ENCODE measurements at regions not wholly inside any gene's neighbourhood (a gene's known extent, or its start where the extent isn't known, plus 50 kb on each side); places are given as distances from the start of the nearest gene placed in this dataset.
"Not testable (repeated sequence)": the region's sequence is repeated elsewhere in the genome, so short reads cannot be mapped to it uniquely, and the experiment has no call there.

DNA sequence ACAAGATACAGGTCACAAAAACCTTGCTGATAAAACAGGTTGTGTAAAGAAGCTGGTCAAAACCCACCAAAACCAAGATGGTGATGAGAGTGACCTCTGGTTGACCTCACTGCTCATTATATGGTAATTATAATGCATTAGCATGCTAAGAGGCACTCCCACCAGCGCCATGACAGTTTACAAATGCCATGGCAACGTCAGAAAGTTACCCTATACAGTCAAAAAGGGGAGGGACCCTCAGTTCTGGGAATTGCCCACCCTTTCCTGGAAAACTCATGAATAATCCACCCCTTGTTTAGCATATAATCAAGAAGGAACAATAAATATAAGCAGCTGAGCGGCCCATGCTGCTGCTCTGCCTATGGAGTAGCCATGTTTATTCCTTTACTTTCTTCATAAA lies 434.1 kb downstream of the ZNF536 start:
- no peak for DNase-seq

DNA sequence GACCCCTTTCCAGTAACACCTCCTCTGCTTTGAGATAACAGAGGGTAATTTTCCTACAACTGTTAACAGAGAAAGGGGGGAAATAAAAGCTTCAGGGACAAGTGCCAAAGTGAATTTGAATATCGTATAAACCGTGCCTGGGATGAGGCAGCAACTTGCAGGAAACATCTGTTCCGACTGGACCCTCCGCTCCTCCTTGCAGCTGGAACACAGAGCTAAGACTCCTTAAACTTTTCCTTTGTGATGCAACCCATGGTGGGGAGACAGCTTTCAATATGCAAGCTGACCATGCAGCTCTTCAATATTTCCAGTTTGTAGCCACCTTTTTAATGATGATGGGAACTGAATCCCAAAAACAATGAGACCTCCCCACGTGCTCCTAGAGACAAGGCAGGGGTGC lies 432.6 kb downstream of the ZNF536 start:
- DNase-seq: no peak

DNA sequence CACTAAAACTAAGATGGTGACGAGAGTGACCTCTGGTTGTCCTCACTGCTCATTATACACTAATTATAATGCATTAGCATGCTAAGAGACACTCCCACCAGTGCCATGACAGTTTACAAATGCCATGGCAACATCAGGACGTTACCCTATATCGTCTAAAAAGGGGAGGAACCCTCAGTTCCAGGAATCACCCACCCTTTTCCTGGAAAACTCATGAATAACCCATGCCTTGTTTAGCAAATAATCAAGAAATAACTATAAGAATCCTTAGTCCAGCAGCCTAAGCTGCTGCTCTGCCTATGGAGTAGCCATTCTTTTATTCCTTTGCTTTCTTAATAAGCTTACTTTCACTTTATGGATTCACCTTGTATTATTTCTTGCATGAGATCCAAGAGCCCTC lies 432.1 kb downstream of the ZNF536 start:
- DNase-seq: not testable (repeated sequence)

DNA sequence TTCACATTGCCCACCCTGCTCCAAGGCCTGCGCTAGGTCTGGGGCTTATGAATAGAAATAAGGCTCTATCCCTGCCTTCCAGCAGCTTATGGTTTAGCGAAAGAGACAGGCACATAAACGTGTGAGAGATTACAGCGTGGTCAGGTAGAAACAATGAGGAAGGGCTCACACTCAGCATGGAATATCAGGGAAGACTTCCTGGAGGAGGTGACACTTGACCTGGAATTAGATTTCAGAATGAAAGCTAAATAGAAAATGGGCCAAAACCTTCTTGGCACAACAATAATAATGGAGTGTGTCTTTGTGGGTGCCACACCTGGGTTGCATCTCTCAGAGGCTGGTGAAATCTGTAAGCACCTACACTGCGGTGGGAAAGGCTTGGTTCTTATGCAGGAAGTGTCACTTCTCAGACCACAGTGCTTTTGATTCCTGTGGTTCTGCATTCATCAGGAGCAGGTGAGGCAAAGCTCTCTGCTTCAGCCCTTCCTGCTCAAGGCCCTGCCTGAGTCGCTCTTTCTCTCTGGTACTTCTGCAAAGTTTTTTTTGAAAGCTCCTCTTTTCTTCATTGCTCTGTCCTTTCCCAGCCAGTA lies 430.3 kb downstream of the ZNF536 start:
- no peak for DNase-seq

DNA sequence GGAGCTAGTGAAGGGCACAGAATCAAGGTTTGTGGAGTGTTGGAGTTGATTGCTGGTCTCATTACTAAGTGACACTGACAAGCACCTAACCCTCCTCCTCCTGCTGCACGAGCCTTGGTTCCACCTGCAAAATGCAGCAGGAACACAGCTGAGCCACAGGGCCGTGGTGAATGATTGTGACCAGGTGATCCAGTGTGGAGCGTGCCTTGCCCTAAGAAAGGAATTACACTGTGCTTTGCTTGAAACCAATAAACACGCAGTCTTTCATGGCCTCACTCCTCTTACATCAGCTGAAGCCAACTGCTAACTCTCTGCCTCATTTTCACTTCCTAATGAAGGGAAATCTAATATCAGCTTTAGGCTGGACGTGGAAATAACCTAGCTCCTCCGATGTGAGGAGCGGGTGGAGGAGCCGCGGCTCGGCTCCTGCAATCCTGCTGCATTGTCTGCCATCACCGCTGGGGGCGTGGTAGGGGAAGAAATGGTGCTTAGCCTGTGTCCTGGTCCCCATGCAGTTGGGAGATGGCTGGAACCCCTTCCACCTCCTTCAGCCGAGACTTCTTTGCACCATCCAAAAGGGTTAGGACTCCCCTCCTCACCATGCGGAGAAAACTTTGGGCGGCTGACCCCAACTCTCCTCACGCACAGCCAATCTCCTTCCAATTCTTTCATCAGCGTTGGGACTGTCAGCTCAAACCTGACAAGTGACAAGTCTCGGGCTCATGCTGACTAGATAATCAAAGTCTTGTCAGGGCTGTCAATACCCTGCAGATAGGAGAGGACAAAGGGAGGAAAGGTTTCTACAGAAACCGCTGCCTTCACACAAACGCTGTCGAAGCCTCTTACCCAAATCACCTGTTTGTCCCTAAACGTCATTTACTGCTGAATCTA lies 427.9 kb downstream of the ZNF536 start:
- DNase-seq: peak; percentile 37

DNA sequence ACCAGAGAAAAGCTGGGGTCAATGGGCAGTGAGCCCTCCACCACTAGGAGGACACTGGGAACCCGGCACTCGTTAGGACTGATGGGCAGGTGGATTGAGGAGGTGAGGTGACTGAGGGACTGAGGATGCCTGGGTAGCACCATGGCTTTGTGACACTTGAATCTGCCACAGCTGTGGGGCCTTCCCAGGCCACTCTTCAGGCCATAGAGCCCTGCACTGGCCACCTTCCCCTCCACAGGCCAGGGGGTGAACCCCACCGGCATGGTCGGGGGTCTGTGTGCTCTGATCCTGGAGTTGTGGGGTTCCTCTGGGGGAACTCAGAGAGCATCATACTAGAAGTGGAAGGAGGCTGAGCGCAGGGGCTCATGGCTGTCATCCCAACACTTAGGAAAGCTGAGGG lies 423.5 kb downstream of the ZNF536 start:
- no peak for DNase-seq

DNA sequence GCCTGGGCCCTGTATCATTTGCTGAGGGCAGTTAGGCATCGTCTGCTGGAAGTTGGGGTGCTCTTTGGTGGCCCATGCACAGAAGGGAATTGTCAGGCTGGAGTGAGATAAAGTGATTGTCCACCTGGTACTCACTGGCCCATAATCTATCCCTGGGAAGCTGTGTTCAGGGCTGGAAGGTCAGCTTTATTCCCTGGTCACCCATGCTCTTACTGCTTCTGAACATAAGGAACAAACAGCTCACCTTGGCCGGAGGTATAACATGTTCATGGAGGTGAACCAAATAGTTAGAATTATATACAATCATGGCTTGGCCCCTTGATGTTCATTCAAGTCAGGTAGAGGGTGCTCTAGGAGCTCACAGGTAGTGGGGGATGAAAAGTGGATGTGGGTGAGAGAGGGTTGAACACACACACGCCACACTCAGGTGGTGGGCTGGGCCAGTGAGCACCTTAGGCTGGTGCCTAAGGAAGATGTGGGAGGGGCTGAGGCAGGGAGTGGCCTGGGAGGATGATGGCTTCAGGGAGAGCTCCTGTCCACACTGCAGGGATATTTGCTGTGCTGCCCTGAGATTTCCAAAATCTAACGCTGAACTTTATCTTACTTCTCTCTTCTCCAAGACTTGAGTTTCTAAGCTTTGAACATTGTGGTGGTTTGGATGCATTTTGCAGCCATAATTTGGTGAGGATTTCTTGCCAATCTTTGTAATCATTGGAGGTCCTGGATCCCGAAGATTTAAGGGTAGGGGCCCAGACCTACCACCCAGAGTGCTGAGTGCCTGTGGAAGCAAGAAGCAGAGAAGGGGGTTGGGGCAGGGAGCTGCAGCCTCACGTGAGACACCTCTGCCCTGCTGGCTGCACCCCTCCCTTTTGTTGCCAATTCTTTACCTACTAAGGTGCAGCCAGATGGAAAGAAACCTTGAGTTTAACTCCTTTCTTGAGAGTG lies 420.6 kb downstream of the ZNF536 start:
- no peak for DNase-seq

DNA sequence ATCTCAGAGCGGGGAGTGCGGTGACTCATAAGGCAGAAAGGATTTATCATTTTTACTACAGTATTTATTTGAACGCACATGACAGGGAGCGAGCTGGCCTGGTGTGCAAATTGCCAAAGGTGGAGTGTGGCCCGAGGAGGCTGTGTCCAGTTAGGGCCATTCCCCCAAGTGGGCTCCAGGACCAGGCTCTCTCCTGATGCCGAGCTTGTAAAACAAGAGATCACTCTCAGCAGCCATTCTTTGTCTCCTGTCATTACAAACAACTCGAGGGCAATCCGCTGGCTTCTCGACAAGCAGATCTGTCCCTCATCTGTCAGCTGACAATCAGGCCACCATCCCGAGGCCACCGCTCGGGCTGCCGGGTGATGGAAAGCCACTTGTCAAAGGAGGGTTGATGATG lies 418.9 kb downstream of the ZNF536 start:
- DNase-seq: no peak

DNA sequence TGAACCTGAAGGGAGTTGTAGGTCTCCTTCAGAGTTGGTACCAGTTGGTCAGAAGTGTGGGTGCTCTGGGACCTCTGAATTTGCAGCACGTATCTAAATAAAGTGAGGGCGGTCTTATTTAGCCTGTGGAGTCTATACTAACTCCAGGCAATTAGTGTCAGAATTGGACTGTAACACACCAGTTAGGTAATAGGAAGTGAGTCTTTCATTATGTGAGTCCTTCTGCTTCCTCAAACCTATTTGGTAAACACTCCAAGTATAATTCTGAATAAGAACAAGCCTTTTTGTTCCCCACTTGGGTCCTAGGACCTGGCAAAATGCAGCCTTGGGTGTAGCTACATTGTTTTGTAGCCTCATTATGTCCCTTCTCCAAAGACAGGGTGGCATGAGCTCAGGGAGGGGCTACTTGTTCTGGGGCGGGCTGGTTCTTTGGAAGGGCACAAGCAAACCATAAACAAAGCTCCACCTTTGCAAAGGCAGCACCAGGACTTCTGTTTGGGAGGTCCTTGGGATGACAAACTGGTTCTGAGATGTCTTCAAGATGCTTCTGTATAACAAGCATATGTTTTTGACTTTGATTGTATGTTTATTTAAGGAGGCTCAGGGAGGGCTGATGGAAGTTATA lies 418.0 kb downstream of the ZNF536 start:
- DNase-seq: peak; percentile 76

DNA sequence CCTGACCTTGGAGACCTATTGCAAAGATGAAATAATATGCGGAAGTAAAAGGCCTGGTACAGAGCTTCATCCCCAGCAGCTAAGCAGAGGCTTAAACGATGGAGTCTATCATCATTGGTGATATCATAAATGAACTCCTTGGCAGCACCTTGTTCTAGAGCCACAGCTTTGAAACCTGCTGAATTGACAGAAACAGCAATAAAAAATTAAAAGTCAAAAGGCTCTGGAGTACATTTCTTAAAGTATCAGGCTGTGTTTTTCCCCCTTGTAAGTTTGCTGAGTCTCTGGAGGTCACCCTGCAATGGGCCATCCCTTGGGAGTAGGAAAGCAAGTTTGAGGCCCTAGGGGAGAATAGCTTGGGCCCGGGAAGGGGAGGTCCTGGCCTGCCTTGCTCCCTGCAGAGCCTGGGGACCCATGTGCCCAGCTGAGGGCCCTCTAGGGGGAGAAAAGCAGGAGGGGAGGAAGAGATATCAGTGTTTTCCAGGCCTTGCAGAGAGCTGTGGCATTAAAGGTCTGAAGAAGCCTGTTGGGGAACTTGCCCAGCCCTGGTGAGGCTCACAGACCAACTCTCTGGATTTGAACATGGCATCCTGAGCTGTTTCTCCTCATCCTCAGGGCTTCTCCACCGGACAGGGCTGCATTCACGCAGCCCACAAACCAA lies 416.1 kb downstream of the ZNF536 start:
- DNase-seq: no peak

DNA sequence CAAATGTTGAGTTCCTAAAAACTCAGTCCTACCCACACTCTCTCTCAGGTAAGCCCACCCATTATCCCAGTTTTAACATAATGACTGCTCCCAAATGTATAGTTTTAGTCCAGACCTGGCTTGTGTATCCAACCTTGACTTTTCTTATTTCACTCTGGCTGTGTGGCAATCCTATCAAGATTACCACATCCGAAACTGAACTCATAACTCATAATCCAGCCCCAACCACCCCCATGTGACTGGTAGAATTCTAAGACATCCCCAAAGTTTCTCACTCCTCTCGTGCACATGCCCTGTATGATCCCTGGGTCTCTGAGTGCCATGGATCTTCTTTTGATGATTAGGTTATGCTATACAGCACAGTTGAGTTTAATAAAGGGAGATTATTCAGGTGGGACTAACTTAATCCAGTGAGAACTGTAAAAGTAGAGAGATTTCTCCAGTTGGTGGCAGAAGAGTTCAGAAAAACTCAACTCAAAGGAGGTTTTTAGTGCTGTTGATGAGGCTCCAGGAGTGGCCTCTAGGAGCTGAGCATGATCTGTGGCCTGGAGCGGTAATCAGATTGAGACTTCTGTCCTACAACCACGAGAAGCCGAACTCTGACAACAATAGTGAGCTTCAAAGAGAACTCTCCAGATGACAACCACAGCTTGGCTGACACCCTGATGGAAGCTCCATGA lies 413.4 kb downstream of the ZNF536 start:
- DNase-seq: peak; percentile 56

DNA sequence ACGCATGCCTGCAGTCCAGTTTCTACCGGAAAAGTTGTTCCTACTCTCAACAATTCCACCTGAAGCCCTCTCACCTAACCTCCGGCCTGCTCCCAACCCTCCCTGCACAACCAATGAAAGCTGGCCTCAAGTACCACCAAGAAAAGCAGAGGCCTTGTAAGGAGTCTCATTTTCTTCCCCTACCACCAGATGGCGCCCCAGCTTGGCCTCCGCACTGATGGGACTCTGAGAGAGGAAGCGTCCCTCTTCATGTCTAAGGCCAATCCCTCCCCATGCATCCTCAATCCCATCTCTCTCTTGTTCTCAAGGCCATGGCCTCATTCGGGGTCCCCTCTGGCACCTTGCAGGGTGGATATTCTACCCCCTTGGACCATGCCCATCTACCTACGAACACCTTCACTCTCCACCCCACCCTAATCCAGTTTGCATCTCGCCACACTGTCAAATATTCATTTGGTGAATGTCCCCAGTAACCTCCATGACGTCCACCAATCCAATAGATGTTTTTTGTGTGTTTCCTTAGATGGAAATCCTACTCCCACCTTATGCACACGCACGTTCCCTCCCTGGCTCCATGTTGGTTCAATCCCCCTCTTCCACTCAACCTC lies 412.8 kb downstream of the ZNF536 start:
- peak; percentile 74 for DNase-seq

DNA sequence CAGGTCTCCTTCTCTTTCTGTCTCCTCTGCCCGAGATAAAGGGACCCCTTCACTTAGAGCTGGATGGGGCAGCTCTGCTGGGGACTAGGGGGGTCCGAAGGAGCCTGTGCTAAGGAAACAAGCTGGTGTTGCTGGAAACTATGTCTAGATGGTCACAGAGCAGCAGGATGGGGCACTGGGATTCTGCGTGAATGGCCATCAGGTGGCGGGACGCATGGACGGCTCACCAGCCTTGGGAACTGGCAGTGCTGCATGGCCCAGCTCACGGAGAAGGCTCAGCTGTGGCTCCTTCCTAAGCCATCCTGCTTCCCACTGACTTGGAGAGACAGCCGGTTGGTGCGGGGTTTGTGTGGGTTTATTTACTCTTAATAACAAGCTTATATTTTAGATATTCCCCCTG lies 411.8 kb downstream of the ZNF536 start:
- no peak for DNase-seq

DNA sequence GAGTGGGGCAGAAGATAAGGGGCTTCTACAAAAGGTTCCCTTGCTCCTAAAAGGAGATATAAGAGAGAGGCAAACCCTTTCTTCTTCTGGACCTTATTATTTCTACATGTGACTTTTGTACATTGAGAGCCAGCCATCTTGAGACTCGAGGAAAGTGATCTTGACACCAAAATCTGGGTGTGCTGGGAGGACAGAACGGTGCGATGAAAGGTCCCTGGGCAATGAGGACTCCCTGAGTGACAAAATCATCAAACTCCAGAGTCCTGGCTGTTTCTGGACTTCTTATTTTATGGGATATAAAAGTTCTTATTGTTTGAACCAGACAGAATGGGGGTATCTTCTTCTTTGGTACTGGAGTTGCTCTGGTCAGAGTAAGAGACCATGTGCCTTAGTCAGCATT lies 411.0 kb downstream of the ZNF536 start:
- no peak for DNase-seq

DNA sequence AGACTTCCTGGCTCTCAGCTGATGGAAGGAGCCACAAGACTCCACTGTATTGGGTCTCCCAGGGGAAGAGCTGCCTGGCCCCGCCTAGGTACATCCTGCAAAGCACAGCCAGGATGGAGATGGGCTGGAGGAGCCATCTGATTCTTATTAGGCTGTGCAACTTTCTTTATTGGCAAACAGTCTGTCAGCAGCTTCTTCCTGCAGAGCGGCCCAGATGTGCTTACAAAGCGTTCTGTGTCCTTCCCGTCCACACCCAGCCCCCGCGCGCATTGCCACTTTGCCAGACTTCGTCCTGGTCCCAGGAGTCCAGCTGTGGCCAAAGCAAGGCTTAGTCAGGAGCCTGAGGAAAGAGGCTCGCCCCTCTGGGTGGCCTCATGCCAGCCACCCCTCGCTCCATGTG lies 409.3 kb downstream of the ZNF536 start:
- DNase-seq: no peak

DNA sequence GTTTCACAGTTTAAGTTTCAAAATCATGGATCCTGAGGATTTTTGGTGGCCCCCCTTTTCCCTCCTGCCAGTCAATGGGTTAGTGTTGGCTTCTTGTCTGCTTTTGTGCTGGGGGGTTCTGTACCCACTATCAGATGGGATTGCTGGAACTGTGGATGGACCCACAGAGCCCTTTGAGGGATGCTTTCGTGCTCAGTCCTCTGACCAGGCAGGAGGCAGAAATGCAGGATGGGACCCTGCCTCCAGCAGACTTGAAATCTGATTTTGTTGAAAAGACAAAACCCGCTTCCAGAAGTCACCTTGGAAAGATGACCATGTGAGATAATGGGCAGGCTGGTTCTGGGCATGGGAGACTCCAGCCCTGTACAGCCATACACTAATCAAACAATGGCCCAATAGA lies 408.9 kb downstream of the ZNF536 start:
- DNase-seq: no peak

DNA sequence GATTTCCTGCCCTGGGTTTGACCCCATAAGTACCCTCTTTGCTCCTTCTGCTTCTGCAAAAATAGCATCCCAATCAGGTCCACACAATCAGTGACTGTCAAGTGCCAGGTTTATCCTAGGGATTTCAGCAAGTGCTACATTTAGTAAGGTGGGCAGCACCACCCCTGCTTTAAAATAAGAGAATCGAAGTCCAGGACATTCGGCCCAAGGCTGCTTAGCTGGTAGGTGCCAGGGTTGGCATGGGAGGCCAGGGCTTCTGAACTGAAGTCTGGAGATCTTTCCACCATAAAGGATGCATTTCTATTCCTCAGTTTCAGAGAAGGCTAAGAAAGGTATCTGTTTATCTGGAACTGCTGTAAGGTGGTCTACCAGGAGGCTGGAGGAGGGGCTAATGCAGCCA lies 408.3 kb downstream of the ZNF536 start:
- DNase-seq: no peak

DNA sequence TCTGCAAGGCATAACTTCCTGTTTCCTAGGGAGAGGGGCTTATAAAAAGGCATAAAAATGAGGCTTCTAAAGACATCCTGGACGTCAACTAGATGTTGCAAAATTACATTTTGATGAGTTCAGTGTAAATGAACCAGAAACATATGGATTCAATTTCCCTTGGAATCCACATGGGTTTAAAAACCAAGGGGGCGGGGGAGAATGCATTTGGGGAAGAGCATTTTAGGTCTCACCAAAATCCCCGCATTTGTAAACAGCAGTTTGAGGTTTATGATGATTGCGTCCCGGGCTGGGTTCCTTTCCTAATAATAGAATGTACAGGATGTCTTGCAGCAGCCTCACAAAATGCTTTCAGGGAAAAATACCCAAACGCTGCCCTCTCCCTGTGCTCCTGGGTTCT lies 407.8 kb downstream of the ZNF536 start:
- DNase-seq: peak; percentile 67

DNA sequence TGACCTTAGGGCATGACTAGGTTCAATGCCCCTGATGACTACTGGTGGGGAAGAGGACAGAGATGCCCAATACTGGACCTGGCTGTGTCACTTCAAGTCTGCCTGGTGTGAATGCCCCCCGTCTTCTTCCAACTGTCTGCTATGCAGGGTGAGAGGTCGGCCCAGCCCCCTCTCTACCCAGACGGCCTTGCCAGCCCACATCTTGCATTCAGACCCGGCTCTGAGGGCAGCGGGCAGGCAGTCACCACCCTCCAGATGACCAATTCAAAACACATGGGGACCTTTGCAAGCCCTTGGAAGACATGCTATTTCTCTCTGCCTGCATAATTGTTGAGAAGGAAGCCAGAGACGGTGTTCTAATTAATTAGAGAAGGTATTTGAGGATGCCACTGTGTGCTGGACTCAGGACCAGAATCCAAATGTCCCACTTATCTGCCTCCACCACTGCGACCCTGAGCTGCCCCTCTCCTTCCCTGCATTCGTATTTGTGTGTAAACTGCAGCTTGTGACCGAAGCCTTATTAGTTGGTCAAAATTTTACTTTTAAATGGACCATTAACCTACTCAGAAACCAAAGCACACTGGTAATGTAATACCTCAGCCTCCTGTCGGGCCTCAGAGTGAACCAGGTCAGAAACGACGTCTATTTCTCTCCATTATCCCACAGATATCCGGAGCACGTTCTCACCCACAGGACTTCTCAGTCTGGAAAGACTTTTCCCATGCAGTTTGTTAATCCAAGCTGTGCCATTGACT lies 407.0 kb downstream of the ZNF536 start:
- DNase-seq: no peak

DNA sequence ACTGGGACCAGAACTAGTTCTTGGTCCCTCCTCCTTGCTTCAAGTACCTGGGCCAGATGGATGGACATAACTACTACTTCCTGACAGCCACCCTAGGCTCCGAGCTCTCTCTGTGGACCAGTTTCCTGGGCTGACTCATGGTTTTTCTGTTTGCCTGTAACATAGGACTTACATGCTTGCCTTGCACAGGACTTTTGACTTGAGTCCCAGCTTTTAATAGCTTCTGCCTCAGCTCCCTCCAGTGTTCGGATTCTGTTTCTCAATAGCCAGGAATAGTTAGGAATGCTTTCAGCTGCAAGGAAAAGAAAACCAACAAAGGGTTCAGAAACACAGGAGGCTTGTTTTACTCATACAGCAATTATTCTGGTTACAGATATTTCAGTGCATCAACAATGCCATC lies 405.9 kb downstream of the ZNF536 start:
- DNase-seq: no peak

DNA sequence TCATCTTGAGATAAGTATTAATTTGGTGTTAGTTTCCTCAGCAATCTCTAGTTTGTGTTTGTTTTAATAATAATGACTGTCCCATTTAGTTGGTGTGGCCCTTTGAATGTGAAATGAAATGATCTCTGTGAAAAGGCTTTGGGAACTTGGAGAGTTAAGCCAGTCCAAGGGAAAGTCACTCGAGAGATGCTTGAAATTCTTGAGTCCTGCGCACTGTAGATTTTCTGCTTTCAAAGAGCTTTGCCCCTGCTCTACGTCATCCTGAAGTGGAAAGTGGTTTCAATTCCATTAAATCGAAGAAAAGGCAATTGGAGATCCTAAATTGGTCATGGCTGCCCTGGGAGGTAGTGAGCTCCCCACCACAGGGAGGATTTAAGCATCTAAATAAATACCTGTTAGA lies 403.8 kb downstream of the ZNF536 start:
- no peak for DNase-seq
